Tibial nerve (tissue), 3 donors: ENCODE measurements at regions not wholly inside any gene's neighbourhood (a gene's known extent, or its start where the extent isn't known, plus 50 kb on each side); places are given as distances from the start of the nearest gene placed in this dataset.

Source experiments
- POLR2A ChIP-seq, 2 donors: fragments of 450-650 bp; IDR thresholded peaks; one replicate each; pipeline ENCODE4 v1.6.1; 2017; ENCODE audit warnings: antibody characterized with exemption in 2 of 2, mild to moderate bottlenecking in 2 of 2, moderate library complexity in 2 of 2
- TF ChIP-seq, protein P1 (sequence below), 5 experiments: fragments of 200-600 bp in 3 of 5; fragments of 450-650 bp in 2 of 5; sonication (generic) in 3 of 5; IDR thresholded peaks; one replicate each; pipeline ENCODE4 v1.5.1; 2016 to 2019; ENCODE audit warnings: antibody characterized with exemption in 5 of 5, mild to moderate bottlenecking in 3 of 5, moderate library complexity in 2 of 5

DNA sequence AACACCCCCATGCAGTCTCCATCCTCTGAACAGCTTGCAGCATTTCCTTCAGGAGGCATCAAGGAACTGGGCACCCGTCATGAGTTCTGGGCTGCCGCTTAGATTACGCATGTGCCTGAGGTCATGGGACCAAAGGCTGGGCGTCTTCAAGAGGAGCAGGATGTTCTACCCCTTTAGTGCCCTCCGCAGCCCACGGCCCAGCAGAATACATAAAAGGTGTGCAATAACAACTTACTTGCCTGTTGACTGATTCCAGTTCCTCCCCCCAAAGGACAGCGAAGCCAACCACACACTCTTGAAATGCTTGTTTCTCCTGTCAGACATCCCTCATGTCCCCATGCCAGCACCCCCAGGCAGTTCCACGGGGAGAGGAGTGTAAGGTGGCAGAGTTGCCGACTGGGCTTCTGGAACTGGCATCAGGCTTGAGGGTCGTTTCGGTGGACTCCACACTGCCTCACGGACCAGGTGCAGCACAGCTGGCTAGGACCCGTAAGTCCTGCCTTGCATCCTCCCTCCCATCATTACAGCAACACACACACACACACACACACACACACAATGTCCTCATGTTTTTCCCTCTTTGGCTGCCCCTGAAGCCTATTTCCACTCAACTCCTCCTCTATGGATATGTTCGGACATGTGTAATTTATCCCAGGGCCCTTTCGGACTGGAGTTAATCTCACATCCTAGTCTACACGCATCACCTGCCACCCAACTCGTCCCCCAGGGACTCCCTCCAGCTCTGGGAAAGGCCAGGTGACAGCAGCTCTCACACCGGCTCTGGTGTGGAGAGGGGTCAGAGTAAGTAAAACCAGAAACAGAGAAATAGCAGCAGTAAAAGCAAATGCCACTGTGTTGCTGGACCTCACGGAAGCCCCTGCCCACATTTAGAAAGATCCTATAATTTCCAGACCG lies 200.7 kb downstream of the BCL11A start:
- TF ChIP-seq, protein P1, sequence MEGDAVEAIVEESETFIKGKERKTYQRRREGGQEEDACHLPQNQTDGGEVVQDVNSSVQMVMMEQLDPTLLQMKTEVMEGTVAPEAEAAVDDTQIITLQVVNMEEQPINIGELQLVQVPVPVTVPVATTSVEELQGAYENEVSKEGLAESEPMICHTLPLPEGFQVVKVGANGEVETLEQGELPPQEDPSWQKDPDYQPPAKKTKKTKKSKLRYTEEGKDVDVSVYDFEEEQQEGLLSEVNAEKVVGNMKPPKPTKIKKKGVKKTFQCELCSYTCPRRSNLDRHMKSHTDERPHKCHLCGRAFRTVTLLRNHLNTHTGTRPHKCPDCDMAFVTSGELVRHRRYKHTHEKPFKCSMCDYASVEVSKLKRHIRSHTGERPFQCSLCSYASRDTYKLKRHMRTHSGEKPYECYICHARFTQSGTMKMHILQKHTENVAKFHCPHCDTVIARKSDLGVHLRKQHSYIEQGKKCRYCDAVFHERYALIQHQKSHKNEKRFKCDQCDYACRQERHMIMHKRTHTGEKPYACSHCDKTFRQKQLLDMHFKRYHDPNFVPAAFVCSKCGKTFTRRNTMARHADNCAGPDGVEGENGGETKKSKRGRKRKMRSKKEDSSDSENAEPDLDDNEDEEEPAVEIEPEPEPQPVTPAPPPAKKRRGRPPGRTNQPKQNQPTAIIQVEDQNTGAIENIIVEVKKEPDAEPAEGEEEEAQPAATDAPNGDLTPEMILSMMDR (IDR thresholded peaks at IDR 0.05): no peak
- no peak for TF ChIP-seq POLR2A (IDR thresholded peaks at IDR 0.05)
